ENCODE measurements at regions not wholly inside any gene's neighbourhood (a gene's known extent, or its start where the extent isn't known, plus 50 kb on each side); places are given as distances from the start of the nearest gene placed in this dataset.

GRCh38 chr9:18056993-18057369 lies 417.0 kb upstream of the ADAMTSL1 start:
- TF ChIP-seq POLR2A (IDR thresholded peaks at IDR 0.05; ENCODE audit: borderline replicate concordance, extremely low read depth, insufficient read depth, insufficient read length) (no peak), ZNF274 (IDR thresholded peaks at IDR 0.05; ENCODE audit: low read depth, low read length) (no peak), CTCF (IDR thresholded peaks at IDR 0.05 in 2 of 3, conservative IDR thresholded peaks at IDR 0.05 in 1 of 3; ENCODE audit: borderline replicate concordance in 1 of 3, insufficient read depth in 1 of 3, low read depth in 2 of 3, low read length in 2 of 3) (no peak), EZH2 (IDR thresholded peaks at IDR 0.05) (no peak), YY1 (IDR thresholded peaks at IDR 0.05; ENCODE audit: extremely low read depth, insufficient replicate concordance, low read depth, low read length) (no peak), JUND (IDR thresholded peaks at IDR 0.05) (no peak)
